Panc1 (cell line): ENCODE measurements at regions not wholly inside any gene's neighbourhood (a gene's known extent, or its start where the extent isn't known, plus 50 kb on each side); places are given as distances from the start of the nearest gene placed in this dataset.
"Not testable (repeated sequence)": the region's sequence is repeated elsewhere in the genome, so short reads cannot be mapped to it uniquely, and the experiment has no call there.

Experiments used
- CTCF ChIP-seq: fragments of 450-650 bp; IDR thresholded peaks from 2 replicates; pipeline ENCODE4 v1.5.1; 2017; ENCODE audit warnings: mild to moderate bottlenecking
- REST ChIP-seq, 2 experiments: IDR thresholded peaks; 2 replicates each; pipeline ENCODE4 v1.6.1; 2011 to 2012; ENCODE audit warnings: low read depth in 2 of 2, control low read depth in 1 of 2, low read length in 1 of 2, mild to moderate bottlenecking in 1 of 2, moderate library complexity in 1 of 2; ENCODE audit not compliant: insufficient read depth in 1 of 2
- TCF7L2 ChIP-seq: IDR thresholded peaks from 2 replicates; pipeline ENCODE4 v1.6.1; 2011; ENCODE audit warnings: mild to moderate bottlenecking, low read depth, low read length, inconsistent platforms

GRCh38 chr22:11017108-11017507 is 4510.9 kb upstream of the OR11H1 start:
- not testable (repeated sequence) for TF ChIP-seq CTCF; TCF7L2; REST (IDR thresholded peaks at IDR 0.05; ENCODE audit: insufficient read depth in 1 of 2, low read depth in 2 of 2, low read length in 1 of 2)
